HEK293 (cell line): ENCODE measurements at regions not wholly inside any gene's neighbourhood (a gene's known extent, or its start where the extent isn't known, plus 50 kb on each side); places are given as distances from the start of the nearest gene placed in this dataset.

Source experiments
- ZNF549 ChIP-seq: fragments of 450-650 bp; IDR thresholded peaks from 2 replicates; pipeline ENCODE4 v1.5.1; 2018; ENCODE audit warnings: missing biosample characterization, missing genetic modification characterization, mild to moderate bottlenecking, inconsistent platforms, moderate library complexity
- ZNF707 ChIP-seq: fragments of 450-650 bp; formaldehyde crosslinking; IDR thresholded peaks from 2 replicates; pipeline ENCODE4 v1.5.1; 2016; ENCODE audit warnings: missing biosample characterization, missing genetic modification characterization
- ZNF791 ChIP-seq: fragments of 450-650 bp; formaldehyde crosslinking; IDR thresholded peaks from 2 replicates; pipeline ENCODE4 v1.5.1; 2016; ENCODE audit warnings: missing biosample characterization, missing genetic modification characterization
- TF ChIP-seq, protein P1 (sequence below): fragments of 450-650 bp; formaldehyde crosslinking; IDR thresholded peaks from 2 replicates; pipeline ENCODE4 v1.5.1; 2016; ENCODE audit warnings: missing biosample characterization, missing genetic modification characterization
- TF ChIP-seq, protein P2 (sequence below): fragments of 450-650 bp; formaldehyde crosslinking; IDR thresholded peaks from 2 replicates; pipeline ENCODE4 v1.5.1; 2016; ENCODE audit warnings: missing biosample characterization, missing genetic modification characterization
- TF ChIP-seq, protein P3 (sequence below): sonication (generic); formaldehyde crosslinking; IDR thresholded peaks from 2 replicates; pipeline ENCODE4 v1.8.1; 2022; ENCODE audit warnings: mild to moderate bottlenecking, moderate library complexity, missing genetic modification reagents

DNA sequence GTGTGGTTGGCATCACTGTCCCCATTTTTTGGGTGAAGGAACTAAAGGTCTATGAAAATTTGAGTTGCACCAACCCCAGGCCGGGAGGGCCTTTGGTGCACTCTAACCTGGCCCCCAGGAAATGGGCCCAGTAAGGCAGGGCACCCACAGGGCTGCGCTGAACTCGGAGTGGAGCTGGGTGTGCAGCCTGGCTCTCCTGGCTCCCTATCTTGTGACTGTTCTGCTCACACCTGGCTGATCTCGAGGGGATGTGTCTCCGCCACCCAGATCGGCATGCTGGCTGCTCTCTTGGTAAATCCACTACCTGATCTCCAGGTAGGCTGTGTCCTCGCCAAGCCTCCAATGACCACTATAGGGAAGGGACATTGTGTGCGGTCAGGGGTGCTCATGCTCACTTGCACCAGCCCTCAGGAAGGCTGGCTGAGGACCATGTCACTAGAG, 259.8 kb downstream of the NSG2 start:
- TF ChIP-seq, protein P1, sequence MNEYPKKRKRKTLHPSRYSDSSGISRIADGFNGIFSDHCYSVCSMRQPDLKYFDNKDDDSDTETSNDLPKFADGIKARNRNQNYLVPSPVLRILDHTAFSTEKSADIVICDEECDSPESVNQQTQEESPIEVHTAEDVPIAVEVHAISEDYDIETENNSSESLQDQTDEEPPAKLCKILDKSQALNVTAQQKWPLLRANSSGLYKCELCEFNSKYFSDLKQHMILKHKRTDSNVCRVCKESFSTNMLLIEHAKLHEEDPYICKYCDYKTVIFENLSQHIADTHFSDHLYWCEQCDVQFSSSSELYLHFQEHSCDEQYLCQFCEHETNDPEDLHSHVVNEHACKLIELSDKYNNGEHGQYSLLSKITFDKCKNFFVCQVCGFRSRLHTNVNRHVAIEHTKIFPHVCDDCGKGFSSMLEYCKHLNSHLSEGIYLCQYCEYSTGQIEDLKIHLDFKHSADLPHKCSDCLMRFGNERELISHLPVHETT (tag by site-specific recombination): no peak
- TF ChIP-seq ZNF707 (tag by site-specific recombination) (no peak), ZNF791 (tag by site-specific recombination) (no peak), ZNF549 (no peak)
- TF ChIP-seq, protein P2, sequence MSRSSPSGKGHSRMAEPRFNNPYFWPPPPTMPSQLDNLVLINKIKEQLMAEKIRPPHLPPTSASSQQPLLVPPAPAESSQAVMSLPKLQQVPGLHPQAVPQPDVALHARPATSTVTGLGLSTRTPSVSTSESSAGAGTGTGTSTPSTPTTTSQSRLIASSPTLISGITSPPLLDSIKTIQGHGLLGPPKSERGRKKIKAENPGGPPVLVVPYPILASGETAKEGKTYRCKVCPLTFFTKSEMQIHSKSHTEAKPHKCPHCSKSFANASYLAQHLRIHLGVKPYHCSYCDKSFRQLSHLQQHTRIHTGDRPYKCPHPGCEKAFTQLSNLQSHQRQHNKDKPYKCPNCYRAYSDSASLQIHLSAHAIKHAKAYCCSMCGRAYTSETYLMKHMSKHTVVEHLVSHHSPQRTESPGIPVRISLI: no peak
- TF ChIP-seq, protein P3, sequence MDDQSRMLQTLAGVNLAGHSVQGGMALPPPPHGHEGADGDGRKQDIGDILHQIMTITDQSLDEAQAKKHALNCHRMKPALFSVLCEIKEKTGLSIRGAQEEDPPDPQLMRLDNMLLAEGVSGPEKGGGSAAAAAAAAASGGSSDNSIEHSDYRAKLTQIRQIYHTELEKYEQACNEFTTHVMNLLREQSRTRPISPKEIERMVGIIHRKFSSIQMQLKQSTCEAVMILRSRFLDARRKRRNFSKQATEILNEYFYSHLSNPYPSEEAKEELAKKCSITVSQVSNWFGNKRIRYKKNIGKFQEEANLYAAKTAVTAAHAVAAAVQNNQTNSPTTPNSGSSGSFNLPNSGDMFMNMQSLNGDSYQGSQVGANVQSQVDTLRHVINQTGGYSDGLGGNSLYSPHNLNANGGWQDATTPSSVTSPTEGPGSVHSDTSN (CRISPR knock-in tag): no peak
